ENCODE measurements at regions not wholly inside any gene's neighbourhood (a gene's known extent, or its start where the extent isn't known, plus 50 kb on each side); places are given as distances from the start of the nearest gene placed in this dataset.
"Not testable (repeated sequence)": the region's sequence is repeated elsewhere in the genome, so short reads cannot be mapped to it uniquely, and the experiment has no call there.

- in situ Hi-C loops (cut with MboI; ENCODE audit: low sequenced_read_pairs), result no loop called here
Observed at GRCh38 chr13:57899096-57899495, 267.6 kb downstream of the PCDH17 start.

- in situ Hi-C loops (cut with MboI; ENCODE audit: low sequenced_read_pairs), result not testable (repeated sequence)
Observed at GRCh38 chr13:57909833-57910232, 278.3 kb downstream of the PCDH17 start.

- in situ Hi-C loops (cut with MboI; ENCODE audit: low sequenced_read_pairs), result no loop called here
Observed at GRCh38 chr13:57918086-57918485, 286.5 kb downstream of the PCDH17 start.

- in situ Hi-C loops (cut with MboI; ENCODE audit: low sequenced_read_pairs), result no loop called here
Observed at GRCh38 chr13:57918913-57919312, 287.4 kb downstream of the PCDH17 start.

- in situ Hi-C loops (cut with MboI; ENCODE audit: low sequenced_read_pairs), result no loop called here
Observed at GRCh38 chr13:57925250-57925649, 293.7 kb downstream of the PCDH17 start.

GRCh38 chr13:57925751-57926150 lies 294.2 kb downstream of the PCDH17 start:
- in situ Hi-C loops (cut with MboI; ENCODE audit: low sequenced_read_pairs), result no loop called here

GRCh38 chr13:57932061-57932460 lies 300.5 kb downstream of the PCDH17 start:
- in situ Hi-C loops (cut with MboI; ENCODE audit: low sequenced_read_pairs), result no loop called here

- in situ Hi-C loops (cut with MboI; ENCODE audit: low sequenced_read_pairs), result no loop called here
Observed at GRCh38 chr13:57933606-57934005, 302.1 kb downstream of the PCDH17 start.

GRCh38 chr13:57935965-57936364 lies 304.4 kb downstream of the PCDH17 start:
- in situ Hi-C loops (cut with MboI; ENCODE audit: low sequenced_read_pairs), result no loop called here

- in situ Hi-C loops (cut with MboI; ENCODE audit: low sequenced_read_pairs), result no loop called here
Observed at GRCh38 chr13:57946361-57946760, 314.8 kb downstream of the PCDH17 start.

GRCh38 chr13:57948884-57949283 lies 317.3 kb downstream of the PCDH17 start:
- in situ Hi-C loops (cut with MboI; ENCODE audit: low sequenced_read_pairs), result no loop called here

GRCh38 chr13:57969951-57970350 lies 338.4 kb downstream of the PCDH17 start:
- in situ Hi-C loops (cut with MboI; ENCODE audit: low sequenced_read_pairs), result no loop called here

GRCh38 chr13:57970404-57970803 lies 338.9 kb downstream of the PCDH17 start:
- in situ Hi-C loops (cut with MboI; ENCODE audit: low sequenced_read_pairs), result no loop called here

GRCh38 chr13:57982782-57983181 lies 351.2 kb downstream of the PCDH17 start:
- in situ Hi-C loops (cut with MboI; ENCODE audit: low sequenced_read_pairs), result no loop called here

GRCh38 chr13:57988276-57988675 lies 356.7 kb downstream of the PCDH17 start:
- in situ Hi-C loops (cut with MboI; ENCODE audit: low sequenced_read_pairs), result no loop called here

GRCh38 chr13:57991041-57991440 lies 359.5 kb downstream of the PCDH17 start:
- in situ Hi-C loops (cut with MboI; ENCODE audit: low sequenced_read_pairs), result no loop called here

- in situ Hi-C loops (cut with MboI; ENCODE audit: low sequenced_read_pairs), result no loop called here
Observed at GRCh38 chr13:57992416-57992815, 360.9 kb downstream of the PCDH17 start.

- in situ Hi-C loops (cut with MboI; ENCODE audit: low sequenced_read_pairs), result no loop called here
Observed at GRCh38 chr13:57996717-57997116, 365.2 kb downstream of the PCDH17 start.

GRCh38 chr13:58004751-58005150 lies 373.2 kb downstream of the PCDH17 start:
- in situ Hi-C loops (cut with MboI; ENCODE audit: low sequenced_read_pairs), result no loop called here

- in situ Hi-C loops (cut with MboI; ENCODE audit: low sequenced_read_pairs), result no loop called here
Observed at GRCh38 chr13:58018020-58018419, 386.5 kb downstream of the PCDH17 start.

- in situ Hi-C loops (cut with MboI; ENCODE audit: low sequenced_read_pairs), result no loop called here
Observed at GRCh38 chr13:58018865-58019264, 387.3 kb downstream of the PCDH17 start.

GRCh38 chr13:58024103-58024502 lies 392.6 kb downstream of the PCDH17 start:
- in situ Hi-C loops (cut with MboI; ENCODE audit: low sequenced_read_pairs), result no loop called here

GRCh38 chr13:58025821-58026220 lies 394.3 kb downstream of the PCDH17 start:
- in situ Hi-C loops (cut with MboI; ENCODE audit: low sequenced_read_pairs), result no loop called here
